ENCODE measurements at regions not wholly inside any gene's neighbourhood (a gene's known extent, or its start where the extent isn't known, plus 50 kb on each side); places are given as distances from the start of the nearest gene placed in this dataset.
"Not testable (repeated sequence)": the region's sequence is repeated elsewhere in the genome, so short reads cannot be mapped to it uniquely, and the experiment has no call there.

- DNase-seq: no peak
Observed at GRCh38 chr16:86219655-86220445, 290.5 kb upstream of the FOXF1 start.

GRCh38 chr16:86220561-86220960 lies 289.8 kb upstream of the FOXF1 start:
- DNase-seq: no peak

GRCh38 chr16:86221085-86221484 lies 289.2 kb upstream of the FOXF1 start:
- DNase-seq: no peak

- no peak for DNase-seq
Observed at GRCh38 chr16:86222547-86222946, 287.8 kb upstream of the FOXF1 start.

GRCh38 chr16:86222965-86223551 lies 287.3 kb upstream of the FOXF1 start:
- DNase-seq: no peak

- no peak for DNase-seq
Observed at GRCh38 chr16:86224126-86224525, 286.2 kb upstream of the FOXF1 start.

GRCh38 chr16:86224629-86225028 lies 285.7 kb upstream of the FOXF1 start:
- DNase-seq: no peak

- no peak for DNase-seq
Observed at GRCh38 chr16:86225905-86226371, 284.4 kb upstream of the FOXF1 start.

GRCh38 chr16:86227041-86227440 lies 283.3 kb upstream of the FOXF1 start:
- DNase-seq: no peak

- DNase-seq: no peak
Observed at GRCh38 chr16:86227801-86228200, 282.5 kb upstream of the FOXF1 start.

- DNase-seq: no peak
Observed at GRCh38 chr16:86228713-86229112, 281.6 kb upstream of the FOXF1 start.

GRCh38 chr16:86229283-86229682 lies 281.0 kb upstream of the FOXF1 start:
- DNase-seq: no peak

GRCh38 chr16:86229866-86230656 lies 280.3 kb upstream of the FOXF1 start:
- no peak for DNase-seq

GRCh38 chr16:86231321-86231995 lies 278.9 kb upstream of the FOXF1 start:
- DNase-seq: no peak

GRCh38 chr16:86231996-86232350 lies 278.4 kb upstream of the FOXF1 start:
- no peak for DNase-seq

GRCh38 chr16:86232496-86232895 lies 277.8 kb upstream of the FOXF1 start:
- no peak for DNase-seq

- DNase-seq: not testable (repeated sequence)
Observed at GRCh38 chr16:86233506-86233905, 276.8 kb upstream of the FOXF1 start.

- DNase-seq: no peak
Observed at GRCh38 chr16:86239381-86239780, 270.9 kb upstream of the FOXF1 start.

GRCh38 chr16:86240716-86241363 lies 269.5 kb upstream of the FOXF1 start:
- no peak for DNase-seq

- no peak for DNase-seq
Observed at GRCh38 chr16:86241681-86242080, 268.6 kb upstream of the FOXF1 start.

GRCh38 chr16:86242244-86243122 lies 267.8 kb upstream of the FOXF1 start:
- DNase-seq: no peak

GRCh38 chr16:86243123-86243473 lies 267.2 kb upstream of the FOXF1 start:
- DNase-seq: no peak
